HFF-Myc (cell line): ENCODE measurements at regions not wholly inside any gene's neighbourhood (a gene's known extent, or its start where the extent isn't known, plus 50 kb on each side); places are given as distances from the start of the nearest gene placed in this dataset.

Source experiments
- DNase-seq: peaks from one replicate; pipeline ENCODE4 v3.0.0-alpha.2; 2011; ENCODE audit warnings: low read depth; ENCODE audit errors: extremely low read depth
- H3K4me3 ChIP-seq: replicated peaks from 2 replicates; pipeline ENCODE4 v1.5.1; 2011; ENCODE audit warnings: low read depth, mild to moderate bottlenecking, control low read depth, low read length
- CTCF ChIP-seq: IDR thresholded peaks from 2 replicates; pipeline ENCODE4 v1.5.1; 2012; ENCODE audit warnings: mild to moderate bottlenecking, low read depth, low read length, control low read depth; ENCODE audit errors: missing control alignments

- no peak for TF ChIP-seq CTCF
- no peak for DNase-seq
- H3K4me3 ChIP-seq, result no peak overlapping the region
These were observed 57.3 kb upstream of the ADGRA3 start for GRCh38 chr4:22573198-22573597.

- H3K4me3 ChIP-seq, result no peak overlapping the region
- TF ChIP-seq CTCF, result no peak
- DNase-seq, result no peak
These were observed 57.8 kb upstream of the ADGRA3 start for GRCh38 chr4:22573641-22574040.

- H3K4me3 ChIP-seq, result no peak overlapping the region
- no peak for TF ChIP-seq CTCF
- no peak for DNase-seq
These were observed 58.6 kb upstream of the ADGRA3 start for GRCh38 chr4:22574424-22574823.

GRCh38 chr4:22574880-22575279 is 59.0 kb upstream of the ADGRA3 start:
- TF ChIP-seq CTCF, result no peak
- no peak overlapping the region for H3K4me3 ChIP-seq
- no peak for DNase-seq

- H3K4me3 ChIP-seq, result no peak overlapping the region
- no peak for TF ChIP-seq CTCF
- DNase-seq, result no peak
These were observed 71.4 kb upstream of the ADGRA3 start for GRCh38 chr4:22587253-22587652.

- no peak overlapping the region for H3K4me3 ChIP-seq
- TF ChIP-seq CTCF, result no peak
- DNase-seq, result no peak
These were observed 78.1 kb upstream of the ADGRA3 start for GRCh38 chr4:22593933-22594332.

- no peak for DNase-seq
- TF ChIP-seq CTCF, result no peak
- H3K4me3 ChIP-seq, result no peak overlapping the region
These were observed 79.8 kb upstream of the ADGRA3 start for GRCh38 chr4:22595684-22596083.
